ENCODE measurements at regions not wholly inside any gene's neighbourhood (a gene's known extent, or its start where the extent isn't known, plus 50 kb on each side); places are given as distances from the start of the nearest gene placed in this dataset.

- TF ChIP-seq CTCF (conservative IDR thresholded peaks at IDR 0.05; ENCODE audit: low read depth, low read length) (no peak), SMC3 (IDR thresholded peaks at IDR 0.05; ENCODE audit: low read depth, low read length) (no peak), RFX5 (IDR thresholded peaks at IDR 0.05; ENCODE audit: low read depth, low read length) (no peak), POLR2A (IDR thresholded peaks at IDR 0.05; ENCODE audit: low read depth, low read length) (no peak), FOS (IDR thresholded peaks at IDR 0.05; ENCODE audit: low read depth, low read length) (no peak), MAZ (IDR thresholded peaks at IDR 0.05; ENCODE audit: borderline replicate concordance, low read depth, low read length) (no peak), MAFK (IDR thresholded peaks at IDR 0.05; ENCODE audit: low read depth, low read length) (no peak), RAD21 (IDR thresholded peaks at IDR 0.05; ENCODE audit: low read length) (no peak), USF2 (IDR thresholded peaks at IDR 0.05; ENCODE audit: low read depth, low read length) (no peak), MXI1 (IDR thresholded peaks at IDR 0.05; ENCODE audit: borderline replicate concordance, low read depth, low read length) (no peak), CHD1 (IDR thresholded peaks at IDR 0.05; ENCODE audit: low read depth, low read length) (no peak), NFE2L2 (IDR thresholded peaks at IDR 0.05; ENCODE audit: low read depth, low read length) (no peak)
- TF ChIP-seq, protein P1, sequence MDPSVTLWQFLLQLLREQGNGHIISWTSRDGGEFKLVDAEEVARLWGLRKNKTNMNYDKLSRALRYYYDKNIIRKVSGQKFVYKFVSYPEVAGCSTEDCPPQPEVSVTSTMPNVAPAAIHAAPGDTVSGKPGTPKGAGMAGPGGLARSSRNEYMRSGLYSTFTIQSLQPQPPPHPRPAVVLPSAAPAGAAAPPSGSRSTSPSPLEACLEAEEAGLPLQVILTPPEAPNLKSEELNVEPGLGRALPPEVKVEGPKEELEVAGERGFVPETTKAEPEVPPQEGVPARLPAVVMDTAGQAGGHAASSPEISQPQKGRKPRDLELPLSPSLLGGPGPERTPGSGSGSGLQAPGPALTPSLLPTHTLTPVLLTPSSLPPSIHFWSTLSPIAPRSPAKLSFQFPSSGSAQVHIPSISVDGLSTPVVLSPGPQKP (IDR thresholded peaks at IDR 0.05; ENCODE audit: borderline replicate concordance, low read depth, low read length), result no peak
These were observed 165.9 kb upstream of the TMEM260 start for GRCh38 chr14:56413721-56414120.
